CD4-positive, alpha-beta T cell (primary cell): ENCODE measurements at regions not wholly inside any gene's neighbourhood (a gene's known extent, or its start where the extent isn't known, plus 50 kb on each side); places are given as distances from the start of the nearest gene placed in this dataset.

Experiments
- ATAC-seq: fragments of 200-7000 bp; cut with Tn5 transposase; one replicate; pipeline ENCODE4 v1.10.0; 2022; ENCODE audit warnings: mild to moderate bottlenecking; ENCODE audit not compliant: poor library complexity
- CTCF ChIA-PET: fragments of 350-600 bp; sonication (Branson Sonifier 250); formaldehyde crosslinking; loops from one replicate; lab custom pipeline; 2021; ENCODE audit warnings: antibody characterized with exemption, inconsistent platforms; lab: Charles Lee
- POLR2A ChIA-PET: fragments of 350-600 bp; sonication (Branson Sonifier 250); formaldehyde crosslinking; loops from one replicate; lab custom pipeline; 2021; ENCODE audit warnings: antibody characterized with exemption, inconsistent platforms; lab: Charles Lee
- DNase-seq, 14 experiments: peaks; one replicate each; pipeline ENCODE4 v3.0.0-alpha.2; 2013 to 2020; ENCODE audit warnings: mixed read lengths in 2 of 14
- H3K27ac ChIP-seq, 2 donors: one replicate each; pipeline versions ENCODE4 v1.5.1 to v1.7.0; 2013; ENCODE audit warnings: low read length in 2 of 2, low read depth in 1 of 2, mild to moderate bottlenecking in 1 of 2
- H3K27me3 ChIP-seq, 2 experiments: 1 replicate in 1 of 2; 2 replicates in 1 of 2; pipeline versions ENCODE4 v1.6.1 to v1.7.0; 2013; ENCODE audit warnings: low read length in 2 of 2, control low read depth in 1 of 2, mild to moderate bottlenecking in 1 of 2, moderate library complexity in 1 of 2; ENCODE audit not compliant: insufficient read depth in 2 of 2, control insufficient read depth in 1 of 2
- H3K36me3 ChIP-seq: one replicate; pipeline ENCODE4 v1.6.1; 2013; ENCODE audit warnings: low read length, control low read depth; ENCODE audit not compliant: insufficient read depth
- H3K4me1 ChIP-seq: one replicate; pipeline ENCODE4 v1.6.1; 2013; ENCODE audit warnings: low read length, control low read depth; ENCODE audit not compliant: insufficient read depth
- H3K4me3 ChIP-seq: one replicate; pipeline ENCODE4 v1.5.1; 2013; ENCODE audit warnings: mild to moderate bottlenecking, low read length, moderate library complexity
- H3K9me3 ChIP-seq, 2 experiments: 1 replicate in 1 of 2; 2 replicates in 1 of 2; pipeline versions ENCODE4 v1.6.1 to v1.7.0; 2013; ENCODE audit warnings: low read length in 2 of 2, mild to moderate bottlenecking in 2 of 2, control low read depth in 1 of 2, moderate library complexity in 1 of 2; ENCODE audit not compliant: control insufficient read depth in 1 of 2, insufficient read depth in 1 of 2
- H3K27ac Mint-ChIP-seq: one replicate; pipeline ENCODE4 v1.8.0; 2020; ENCODE audit warnings: mixed read lengths
- H3K27me3 Mint-ChIP-seq: one replicate; pipeline ENCODE4 v1.8.0; 2021; ENCODE audit warnings: mixed read lengths
- H3K36me3 Mint-ChIP-seq: one replicate; pipeline ENCODE4 v1.8.0; 2021; ENCODE audit warnings: low read depth, mixed read lengths
- H3K4me1 Mint-ChIP-seq: one replicate; pipeline ENCODE4 v1.8.0; 2021; ENCODE audit warnings: low read depth, mixed read lengths
- H3K4me3 Mint-ChIP-seq: one replicate; pipeline ENCODE4 v1.8.0; 2020; ENCODE audit warnings: mild to moderate bottlenecking, mixed read lengths
- H3K9me3 Mint-ChIP-seq: one replicate; pipeline ENCODE4 v1.8.0; 2020; ENCODE audit warnings: mixed read lengths
- intact Hi-C, 2 experiments: fragments of 100-400 bp; cut with DNase I in 1 of 2; cut with micrococcal nuclease in 1 of 2; formaldehyde crosslinking; loops; one replicate each; pipeline versions ENCODE4 v1.15.1 to v1.9.0; 2023 to 2025; cut with DNase I, micrococcal nuclease
- TF ChIP-seq, protein P1 (sequence below): fragments of 200-600 bp; IDR thresholded peaks from one replicate; pipeline ENCODE4 v1.8.0; 2022; ENCODE audit warnings: antibody characterized with exemption, mild to moderate bottlenecking

- DNase-seq (no peak), ATAC-seq (no peak)
- CTCF ChIA-PET: no interaction called here
- POLR2A ChIA-PET: no interaction called here
- Histone ChIP-seq H3K27me3 (no peaks in the 10 kb centered on the region), H3K36me3 (no peaks in the 10 kb centered on the region), H3K4me3 (no peak overlapping the region), H3K9me3 (peaks cover 0 to 4% of the 10 kb centered on the region in 2 experiments), H3K27ac (no peak overlapping the region), H3K4me1 (no peaks in the 10 kb centered on the region)
- Mint-ChIP-seq H3K27me3 (no peaks in the 10 kb centered on the region), H3K4me1 (no peaks in the 10 kb centered on the region), H3K9me3 (peaks cover 4% of the 10 kb centered on the region), H3K27ac (no peak overlapping the region), H3K4me3 (no peak overlapping the region), H3K36me3 (no peaks in the 10 kb centered on the region)
- TF ChIP-seq, protein P1, sequence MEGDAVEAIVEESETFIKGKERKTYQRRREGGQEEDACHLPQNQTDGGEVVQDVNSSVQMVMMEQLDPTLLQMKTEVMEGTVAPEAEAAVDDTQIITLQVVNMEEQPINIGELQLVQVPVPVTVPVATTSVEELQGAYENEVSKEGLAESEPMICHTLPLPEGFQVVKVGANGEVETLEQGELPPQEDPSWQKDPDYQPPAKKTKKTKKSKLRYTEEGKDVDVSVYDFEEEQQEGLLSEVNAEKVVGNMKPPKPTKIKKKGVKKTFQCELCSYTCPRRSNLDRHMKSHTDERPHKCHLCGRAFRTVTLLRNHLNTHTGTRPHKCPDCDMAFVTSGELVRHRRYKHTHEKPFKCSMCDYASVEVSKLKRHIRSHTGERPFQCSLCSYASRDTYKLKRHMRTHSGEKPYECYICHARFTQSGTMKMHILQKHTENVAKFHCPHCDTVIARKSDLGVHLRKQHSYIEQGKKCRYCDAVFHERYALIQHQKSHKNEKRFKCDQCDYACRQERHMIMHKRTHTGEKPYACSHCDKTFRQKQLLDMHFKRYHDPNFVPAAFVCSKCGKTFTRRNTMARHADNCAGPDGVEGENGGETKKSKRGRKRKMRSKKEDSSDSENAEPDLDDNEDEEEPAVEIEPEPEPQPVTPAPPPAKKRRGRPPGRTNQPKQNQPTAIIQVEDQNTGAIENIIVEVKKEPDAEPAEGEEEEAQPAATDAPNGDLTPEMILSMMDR: no peak
- intact Hi-C loops: no loop called here
Observed at GRCh38 chr9:28805197-28805596, 1231.9 kb upstream of the C9orf72 start.

DNA sequence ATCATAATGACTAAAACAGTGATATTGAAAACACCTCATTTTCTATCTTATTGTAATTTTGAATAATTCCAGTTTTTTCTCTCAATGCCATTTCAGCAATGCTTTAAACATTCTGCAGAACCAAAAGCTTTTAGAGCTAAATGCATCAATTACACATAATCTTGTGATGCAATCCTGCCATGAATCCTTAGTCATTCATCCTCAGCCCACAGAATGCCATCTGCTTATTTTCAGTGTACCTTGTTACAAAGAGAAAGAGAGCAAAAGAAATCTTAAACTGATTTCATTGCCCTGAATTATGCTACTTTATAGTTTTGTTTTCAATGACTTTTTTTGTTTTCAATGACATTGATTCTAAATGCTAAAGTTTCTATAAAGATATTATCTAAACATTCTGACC, 1234.8 kb upstream of the C9orf72 start:
- H3K9me3 ChIP-seq: peaks cover 0 to 4% of the 10 kb centered on the region in 2 experiments
- H3K36me3 ChIP-seq: no peaks in the 10 kb centered on the region
- Mint-ChIP-seq H3K4me3 (no peak overlapping the region), H3K27me3 (no peaks in the 10 kb centered on the region), H3K4me1 (no peaks in the 10 kb centered on the region), H3K27ac (no peak overlapping the region), H3K36me3 (no peaks in the 10 kb centered on the region), H3K9me3 (peaks cover 8% of the 10 kb centered on the region)
- ChIA-PET POLR2A (no interaction called here), CTCF (no interaction called here)
- intact Hi-C loops: no loop called here
- ATAC-seq: no peak
- no peak for DNase-seq
- no peak overlapping the region for H3K4me3 ChIP-seq
- H3K27ac ChIP-seq: no peak overlapping the region
- H3K27me3 ChIP-seq: no peaks in the 10 kb centered on the region
- H3K4me1 ChIP-seq: no peaks in the 10 kb centered on the region
- TF ChIP-seq, protein P1: no peak

- DNase-seq (no peak), ATAC-seq (no peak)
- no peaks in the 10 kb centered on the region for H3K36me3 Mint-ChIP-seq
- H3K9me3 Mint-ChIP-seq: peaks cover 10% of the 10 kb centered on the region
- no peaks in the 10 kb centered on the region for H3K36me3 ChIP-seq
- TF ChIP-seq, protein P1: no peak
- ChIA-PET CTCF (no interaction called here), POLR2A (no interaction called here)
- peaks cover 0 to 4% of the 10 kb centered on the region in 2 experiments for H3K9me3 ChIP-seq
- no peaks in the 10 kb centered on the region for H3K27me3 ChIP-seq
- no peaks in the 10 kb centered on the region for H3K4me1 ChIP-seq
- intact Hi-C loops: no loop called here
- H3K27ac ChIP-seq: no peak overlapping the region
- H3K4me3 Mint-ChIP-seq: no peak overlapping the region
- no peak overlapping the region for H3K4me3 ChIP-seq
- no peaks in the 10 kb centered on the region for H3K27me3 Mint-ChIP-seq
- H3K4me1 Mint-ChIP-seq: no peaks in the 10 kb centered on the region
- H3K27ac Mint-ChIP-seq: no peak overlapping the region
Observed at GRCh38 chr9:28810388-28811075, 1237.3 kb upstream of the C9orf72 start.
